GM21447 (cell line): ENCODE measurements at regions not wholly inside any gene's neighbourhood (a gene's known extent, or its start where the extent isn't known, plus 50 kb on each side); places are given as distances from the start of the nearest gene placed in this dataset.
"Not testable (repeated sequence)": the region's sequence is repeated elsewhere in the genome, so short reads cannot be mapped to it uniquely, and the experiment has no call there.

Experiments used
- ATAC-seq: cut with Tn5 transposase; IDR thresholded peaks from one replicate; pipeline ENCODE4 v1.9.1; 2021; ENCODE audit not compliant: unreplicated experiment

DNA sequence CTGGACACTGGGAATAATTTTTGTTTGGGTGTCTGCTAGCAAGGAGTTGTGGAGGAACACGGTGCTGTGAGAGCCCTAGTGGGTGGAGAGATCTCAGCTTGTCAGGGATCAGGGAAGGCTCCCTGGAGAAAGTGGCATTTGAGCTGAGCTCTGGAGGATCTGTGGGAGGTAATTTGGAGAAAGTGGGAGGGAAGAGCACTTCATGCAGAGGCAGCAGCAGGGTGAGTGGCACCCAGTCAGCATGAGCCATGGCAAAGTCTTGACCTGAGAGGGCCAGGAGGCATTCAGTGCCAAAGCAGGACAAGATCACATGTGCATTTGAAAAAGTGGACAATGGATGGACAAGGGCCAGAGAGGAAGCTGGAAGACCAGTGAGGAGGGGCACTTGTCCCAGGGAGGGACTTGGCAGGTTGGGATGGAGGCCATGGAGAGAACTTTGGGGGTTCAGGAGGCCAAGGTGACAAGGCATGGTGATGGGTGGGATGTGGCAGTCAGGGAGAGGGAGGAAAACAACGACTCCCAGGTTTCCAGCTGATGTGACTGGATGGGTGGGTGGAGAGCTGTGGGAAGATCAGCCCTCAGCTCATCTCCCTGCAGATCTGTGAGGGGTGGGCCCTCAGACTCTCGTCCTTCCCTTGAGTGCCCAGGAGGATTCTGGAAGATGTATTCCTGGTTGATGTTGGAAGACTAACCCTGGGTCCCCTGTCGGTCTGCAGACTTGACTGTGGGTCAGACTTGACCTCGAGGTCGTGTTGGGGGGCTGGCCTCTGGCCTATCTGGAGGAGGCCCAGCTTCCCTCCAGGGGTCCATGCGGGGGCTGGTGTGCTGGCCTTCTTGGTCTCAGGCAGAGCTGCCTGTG lies 68.9 kb upstream of the PITX1 start:
- ATAC-seq: no peak

DNA sequence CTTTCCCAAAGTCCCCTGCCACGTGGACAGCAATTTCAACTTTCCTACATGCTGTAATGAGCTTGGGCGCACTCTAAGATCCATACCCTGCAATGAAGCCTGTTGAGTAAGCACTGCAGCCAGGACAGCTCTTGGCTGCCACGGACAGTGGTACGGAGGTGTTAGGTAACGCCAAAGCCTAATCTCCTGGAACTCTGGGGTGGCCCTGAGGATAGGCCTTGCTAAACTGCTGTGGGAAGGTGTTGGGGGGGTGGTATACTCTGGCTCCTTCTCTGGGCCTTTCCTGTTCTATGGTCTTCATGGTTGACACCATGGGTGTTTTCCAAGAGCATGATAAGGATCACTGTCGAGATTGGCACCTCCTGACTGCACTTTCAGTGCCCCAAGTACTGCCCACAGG lies 66.4 kb upstream of the PITX1 start:
- no peak for ATAC-seq

DNA sequence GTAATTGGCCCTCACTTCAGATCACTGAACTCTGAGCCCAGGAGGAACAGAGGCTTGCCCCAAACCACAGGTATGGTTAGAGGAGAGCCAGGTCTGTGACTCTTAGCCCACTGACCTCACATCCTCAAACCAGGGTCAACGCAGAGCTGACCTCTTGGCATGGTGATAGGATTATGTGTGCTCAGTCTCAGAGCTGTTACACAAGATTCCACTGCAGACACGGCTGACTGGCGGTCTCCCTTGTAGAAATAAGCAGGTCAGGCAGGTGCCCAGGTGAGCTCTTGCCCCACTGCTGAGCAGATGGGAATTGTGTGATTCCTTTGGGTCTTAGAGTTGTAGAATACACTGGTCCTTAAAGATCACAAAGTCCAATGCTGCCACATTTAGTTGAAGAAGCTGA lies 66.0 kb upstream of the PITX1 start:
- no peak for ATAC-seq

DNA sequence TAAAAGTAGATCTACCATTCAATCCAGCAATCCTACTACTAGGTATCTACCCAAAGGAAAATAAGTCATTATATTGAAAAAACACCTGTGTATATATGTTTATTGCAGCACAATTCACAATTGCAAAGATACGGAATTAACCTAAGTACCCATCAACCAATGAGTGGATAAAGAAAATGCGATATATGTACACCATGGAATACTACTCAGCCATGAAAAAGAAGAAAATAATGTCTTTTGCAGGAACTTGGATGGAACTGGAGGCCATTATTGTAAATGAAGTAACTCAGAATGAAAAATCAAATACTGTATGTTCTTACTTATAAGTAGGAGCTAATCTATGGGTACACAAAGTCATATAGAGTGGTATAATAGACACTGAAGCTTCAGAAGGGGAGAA lies 63.4 kb upstream of the PITX1 start:
- ATAC-seq: no peak

DNA sequence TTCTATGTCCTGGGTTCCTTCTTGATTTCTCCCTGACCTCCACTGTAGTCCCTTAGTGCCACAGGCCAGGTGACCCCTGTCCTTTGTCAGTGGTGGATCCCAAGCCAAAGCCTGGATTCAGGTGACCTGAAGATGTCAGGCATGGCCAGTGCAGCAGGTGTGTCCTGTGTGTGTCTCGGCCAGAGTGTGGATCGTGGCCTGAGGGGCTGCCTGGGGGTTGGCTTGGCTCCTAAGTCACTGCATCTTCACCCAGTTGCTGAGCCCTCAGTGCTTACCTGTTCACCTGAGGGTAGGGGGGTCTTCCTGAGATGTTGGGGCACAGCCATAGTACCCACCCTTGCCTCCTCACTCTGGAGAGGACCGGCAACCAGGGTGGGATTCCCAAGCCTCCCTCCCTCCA lies 61.8 kb upstream of the PITX1 start:
- no peak for ATAC-seq

DNA sequence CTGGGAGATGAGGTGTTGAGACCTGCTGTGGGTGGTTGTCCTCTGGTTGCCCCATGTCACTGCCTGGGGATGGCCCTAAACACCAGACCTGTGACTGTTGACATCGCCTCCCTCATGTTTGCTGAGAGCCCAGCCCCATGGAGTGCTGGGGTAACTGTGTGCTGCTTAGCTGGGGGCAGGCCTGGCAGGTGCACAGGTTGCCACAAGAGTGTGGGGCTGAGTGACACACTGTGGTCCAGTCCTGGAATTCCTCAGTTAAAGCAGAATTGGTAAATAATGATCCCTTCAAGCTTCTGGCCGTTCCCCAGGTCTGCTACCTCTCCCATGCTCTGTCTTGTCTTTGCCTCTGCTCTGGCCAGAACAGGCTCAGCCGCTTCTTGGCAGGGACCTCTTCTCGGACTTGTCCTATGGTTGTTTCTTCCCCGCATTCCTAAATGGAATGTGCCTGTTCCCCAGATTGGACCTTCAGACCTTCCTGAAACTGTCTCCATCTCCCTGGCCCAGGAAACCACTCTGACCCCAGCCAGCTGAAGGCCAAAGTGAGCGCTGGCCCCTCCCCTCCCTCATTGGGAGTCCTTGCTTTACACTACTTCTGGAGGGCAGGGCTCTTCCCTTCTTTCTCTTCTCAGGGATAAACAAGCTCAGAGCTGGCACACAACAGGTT lies 61.2 kb upstream of the PITX1 start:
- no peak for ATAC-seq

DNA sequence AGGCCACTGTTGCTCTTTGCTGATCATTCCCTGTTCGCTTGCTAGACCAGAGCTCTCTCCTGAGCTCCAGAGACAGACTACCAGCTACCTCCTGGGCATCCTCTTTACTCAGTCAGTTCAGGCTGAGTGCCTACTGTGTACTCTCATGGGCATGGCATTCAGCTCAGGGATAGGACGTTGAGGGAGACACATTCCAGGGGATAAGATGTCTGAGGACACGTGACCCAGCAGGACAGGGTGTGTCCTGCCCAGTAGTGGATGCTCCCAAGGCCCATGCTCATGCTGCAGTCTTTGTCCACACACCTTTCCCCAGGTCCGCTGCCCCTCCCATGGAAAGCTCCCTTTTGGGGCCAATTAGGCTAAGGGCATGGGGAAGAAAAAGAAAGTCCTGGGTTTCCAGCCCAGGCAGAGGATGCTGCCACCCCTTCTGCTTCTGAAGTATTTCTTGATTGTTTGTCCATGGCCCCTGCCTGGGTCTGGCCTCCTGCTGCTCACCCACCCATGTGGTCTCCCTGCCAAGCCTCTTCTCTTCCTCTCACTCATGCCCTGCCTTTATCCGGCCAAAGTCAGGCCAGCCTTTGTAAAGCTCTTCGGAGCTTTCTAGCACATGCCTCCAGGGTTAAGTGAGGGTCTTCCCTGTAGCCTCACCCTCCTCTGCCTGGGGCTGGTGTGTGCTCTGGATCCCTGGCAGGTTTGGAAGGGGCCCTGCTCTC lies 60.5 kb upstream of the PITX1 start:
- ATAC-seq: no peak

DNA sequence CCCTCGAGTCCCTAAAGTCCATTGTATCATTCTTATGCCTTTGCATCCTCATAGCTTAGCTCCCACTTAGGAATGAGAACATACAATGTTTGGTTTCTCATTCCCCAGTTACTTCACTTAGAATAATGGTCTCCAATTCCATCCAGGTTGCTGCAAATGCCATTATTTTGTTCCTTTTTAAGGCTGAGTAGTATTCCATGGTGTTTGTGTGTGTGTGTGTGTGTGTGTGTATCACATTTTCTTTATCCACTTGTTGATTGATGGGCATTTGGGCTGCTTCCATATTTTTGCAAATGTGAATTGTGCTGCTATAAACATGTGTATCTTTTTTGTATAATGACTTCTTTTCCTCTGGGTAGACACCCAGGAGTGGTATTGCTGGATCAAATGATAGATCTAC lies 59.5 kb upstream of the PITX1 start:
- not testable (repeated sequence) for ATAC-seq

DNA sequence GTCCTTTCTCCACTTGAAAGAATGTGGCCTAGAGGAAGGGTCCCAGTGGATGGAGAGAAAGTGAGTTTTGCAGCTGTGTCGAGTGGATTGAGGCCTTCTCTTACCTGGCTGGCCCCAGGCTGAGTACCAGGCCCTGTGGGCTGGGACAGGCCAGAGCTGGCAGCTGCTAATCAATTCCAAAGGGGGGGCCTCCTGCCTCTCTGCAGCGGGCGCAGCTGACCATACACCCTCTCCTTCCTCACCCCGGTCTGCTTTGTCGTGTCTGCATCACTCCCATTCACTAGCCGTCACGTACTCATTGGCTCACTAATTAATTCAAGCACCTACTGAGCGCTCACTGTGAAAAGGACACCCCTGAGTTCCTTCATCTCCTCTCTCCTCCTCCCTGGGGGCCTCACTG lies 58.4 kb upstream of the PITX1 start:
- ATAC-seq: no peak

DNA sequence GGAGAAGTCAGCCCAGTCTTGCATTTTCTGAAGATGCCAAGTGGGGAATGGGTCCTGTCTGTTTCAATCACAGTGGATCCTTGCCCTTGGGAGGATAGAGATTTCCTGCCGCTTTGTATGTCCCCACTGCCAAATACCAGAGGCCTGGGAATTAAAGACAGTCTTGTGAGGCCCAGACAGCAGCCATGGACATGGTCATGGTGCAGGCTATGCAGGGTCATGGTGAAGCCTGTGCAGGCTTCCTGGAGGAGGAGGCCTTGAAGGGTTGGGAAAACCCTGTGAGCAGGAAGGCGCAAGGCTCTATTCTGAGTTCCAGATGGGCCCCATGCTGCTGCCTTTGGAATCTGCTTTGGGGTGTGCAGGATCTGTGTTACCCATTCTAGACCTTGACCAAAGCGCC lies 57.3 kb upstream of the PITX1 start:
- ATAC-seq: no peak

DNA sequence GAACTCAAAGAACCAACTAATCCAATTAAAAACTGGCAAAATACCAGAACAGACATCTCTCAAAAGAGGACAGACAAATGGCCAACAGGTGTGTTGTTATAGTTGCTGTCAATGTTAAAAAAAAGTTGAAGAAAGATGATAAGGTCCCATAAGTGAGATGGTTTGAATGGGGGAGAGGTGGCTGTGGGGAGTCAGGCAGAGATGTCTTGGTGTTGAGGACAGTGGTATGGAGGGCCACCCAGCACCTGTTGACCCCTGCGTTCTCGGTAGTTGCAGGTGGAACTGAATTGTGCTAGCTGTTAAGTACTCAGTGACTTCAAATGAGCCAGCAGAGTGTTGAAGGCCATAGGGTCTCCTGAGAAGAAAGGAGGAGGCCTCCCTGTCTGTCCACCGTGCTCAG lies 55.9 kb upstream of the PITX1 start:
- no peak for ATAC-seq

DNA sequence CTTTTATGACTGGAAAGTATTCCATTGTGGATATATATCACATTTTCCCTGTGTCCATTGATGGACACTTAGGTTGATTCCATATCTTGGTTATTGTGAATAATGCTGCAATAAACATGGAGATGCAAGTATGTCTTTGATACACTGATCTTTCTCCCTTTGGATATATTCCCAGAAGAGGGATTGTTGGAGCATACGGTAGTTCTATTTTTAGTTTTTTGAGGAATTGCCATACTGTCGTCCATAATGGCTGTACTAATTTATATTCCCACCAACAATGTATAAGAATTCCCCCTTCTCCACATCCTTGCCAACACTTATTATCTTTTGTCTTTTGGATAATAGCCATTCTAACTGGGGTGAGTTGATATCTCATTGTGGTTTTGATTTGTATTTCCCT lies 54.9 kb upstream of the PITX1 start:
- ATAC-seq: no peak

DNA sequence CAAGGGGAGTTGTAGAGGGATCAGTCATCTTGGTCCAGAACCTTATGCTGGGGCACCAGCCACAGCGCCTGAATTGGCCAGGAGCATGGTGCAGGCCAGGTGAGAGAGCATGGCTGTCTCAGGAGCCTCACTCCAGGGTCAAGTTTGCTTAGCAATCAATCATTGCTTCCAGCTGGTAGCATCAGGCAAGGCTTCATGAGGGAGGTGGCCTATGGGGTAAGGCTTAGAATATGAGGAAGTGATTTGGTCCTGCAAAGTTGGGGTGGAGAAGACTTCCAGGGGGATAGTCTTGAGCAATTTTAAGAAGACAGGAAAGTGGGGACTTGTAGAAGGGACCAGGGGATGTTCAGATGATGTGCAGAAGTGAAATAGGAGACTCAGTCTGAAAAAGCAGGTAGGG lies 53.9 kb upstream of the PITX1 start:
- no peak for ATAC-seq

DNA sequence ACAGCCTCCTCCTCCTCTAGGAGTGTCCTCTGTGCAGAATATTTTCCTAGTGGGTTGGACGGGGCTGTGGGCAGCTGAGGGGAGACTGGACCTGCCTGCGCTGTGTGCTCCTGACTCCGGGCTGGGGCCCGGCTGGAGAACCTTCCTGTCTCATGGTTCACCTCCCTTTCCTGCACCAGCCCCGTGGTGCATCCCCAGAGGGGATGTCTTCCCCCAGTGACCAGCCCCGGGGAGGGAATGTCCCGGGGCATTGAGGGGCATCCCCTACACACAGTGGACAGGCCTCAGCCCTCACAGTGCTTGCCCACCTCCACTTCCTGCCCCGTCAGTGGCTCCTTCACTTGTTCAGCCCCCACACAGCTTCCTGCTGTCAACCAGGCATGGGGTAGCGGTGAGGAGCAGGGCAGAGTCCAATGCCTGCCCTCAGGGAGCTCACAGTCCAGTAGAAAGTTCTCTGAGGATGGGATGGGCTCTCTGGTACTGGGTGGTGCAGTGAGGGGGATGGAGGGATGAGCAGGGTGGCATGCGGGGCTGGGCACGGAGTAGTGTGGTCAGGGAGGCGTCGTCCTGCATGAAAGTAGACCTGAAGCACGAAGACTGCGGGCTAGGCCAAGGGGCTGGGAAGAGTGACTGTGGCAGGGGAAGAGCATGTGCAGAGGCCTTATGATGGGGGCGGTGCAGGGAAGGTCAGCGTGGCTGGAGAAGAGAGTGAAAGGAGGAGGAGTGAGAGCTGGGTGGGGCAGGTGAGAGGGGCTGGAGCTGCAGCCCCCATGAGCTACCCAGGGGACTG lies 52.1 kb upstream of the PITX1 start:
- no peak for ATAC-seq

DNA sequence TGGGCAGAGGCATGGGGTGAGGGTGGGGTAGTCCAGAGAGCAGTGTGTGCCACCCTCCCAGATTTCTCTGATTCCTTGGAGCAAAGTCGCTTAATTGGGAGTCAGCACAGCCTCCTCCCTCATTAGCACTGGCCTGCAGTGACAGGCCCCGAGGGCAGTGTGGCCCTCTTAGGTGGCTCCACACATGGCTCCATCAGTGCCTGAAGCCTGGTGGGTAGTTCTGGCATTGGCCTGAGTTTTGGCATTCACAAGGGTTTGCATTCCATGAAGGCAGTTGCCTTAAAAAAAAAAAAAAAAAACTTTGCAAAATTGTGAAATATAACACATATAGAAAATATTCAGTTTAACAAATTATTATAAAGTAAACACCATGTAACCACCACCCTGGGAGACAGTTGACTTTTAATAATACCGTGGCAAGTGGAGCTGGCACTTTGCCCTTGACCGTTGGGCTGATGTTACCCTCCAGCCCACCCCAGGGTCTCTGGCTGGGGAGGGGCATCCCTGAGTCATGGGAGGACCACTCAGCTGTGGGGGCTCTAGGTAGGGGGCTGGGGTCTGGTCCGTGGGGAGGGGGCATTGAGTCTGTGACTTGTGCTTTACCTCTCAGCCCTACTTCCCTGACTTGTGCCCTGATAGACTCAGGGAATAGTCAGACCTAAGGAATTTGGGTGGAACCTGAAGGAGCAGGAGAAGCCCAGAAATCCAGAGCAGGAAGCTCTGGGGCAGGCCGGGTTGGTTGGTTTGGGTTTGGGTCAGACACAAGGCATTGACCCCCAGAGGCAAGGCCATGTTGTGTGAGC lies 51.3 kb upstream of the PITX1 start:
- no peak for ATAC-seq
